M059J (cell line): ENCODE measurements at regions not wholly inside any gene's neighbourhood (a gene's known extent, or its start where the extent isn't known, plus 50 kb on each side); places are given as distances from the start of the nearest gene placed in this dataset.
A peak's percentile ranks its signal among the peaks of the same experiment; 100 is the strongest.
"Not testable (repeated sequence)": the region's sequence is repeated elsewhere in the genome, so short reads cannot be mapped to it uniquely, and the experiment has no call there.

ENCODE experiments used
- DNase-seq: peaks from one replicate; pipeline ENCODE4 v3.0.0-alpha.2; 2012; ENCODE audit warnings: low read depth

GRCh38 chr15:56568466-56569167, 103.7 kb upstream of the MNS1 start:
- DNase-seq, result no peak

GRCh38 chr15:56557415-56557814, 92.5 kb upstream of the MNS1 start:
- no peak for DNase-seq

GRCh38 chr15:56553486-56553885, 88.5 kb upstream of the MNS1 start:
- no peak for DNase-seq

GRCh38 chr15:56552659-56553058, 87.7 kb upstream of the MNS1 start:
- DNase-seq, result no peak

- not testable (repeated sequence) for DNase-seq
These were observed 75.6 kb upstream of the MNS1 start for GRCh38 chr15:56540570-56540969.

GRCh38 chr15:56540157-56540556, 75.2 kb upstream of the MNS1 start:
- not testable (repeated sequence) for DNase-seq

- no peak for DNase-seq
These were observed 74.1 kb upstream of the MNS1 start for GRCh38 chr15:56538901-56539545.

- no peak for DNase-seq
These were observed 72.9 kb upstream of the MNS1 start for GRCh38 chr15:56537881-56538280.

- no peak for DNase-seq
These were observed 69.8 kb upstream of the MNS1 start for GRCh38 chr15:56534728-56535127.

- no peak for DNase-seq
These were observed 68.9 kb upstream of the MNS1 start for GRCh38 chr15:56533731-56534403.

GRCh38 chr15:56532721-56533460, 68.0 kb upstream of the MNS1 start:
- no peak for DNase-seq

- no peak for DNase-seq
These were observed 65.2 kb upstream of the MNS1 start for GRCh38 chr15:56530157-56530556.

GRCh38 chr15:56528136-56528535, 63.2 kb upstream of the MNS1 start:
- no peak for DNase-seq

- DNase-seq, result peak; percentile 85
These were observed 60.0 kb upstream of the MNS1 start for GRCh38 chr15:56524915-56525314.

GRCh38 chr15:56523521-56523920, 58.6 kb upstream of the MNS1 start:
- DNase-seq, result peak; percentile 31

GRCh38 chr15:56519000-56519399, 54.1 kb upstream of the MNS1 start:
- DNase-seq, result no peak
